HG03565 (cell line): ENCODE measurements at regions not wholly inside any gene's neighbourhood (a gene's known extent, or its start where the extent isn't known, plus 50 kb on each side); places are given as distances from the start of the nearest gene placed in this dataset.
"Not testable (repeated sequence)": the region's sequence is repeated elsewhere in the genome, so short reads cannot be mapped to it uniquely, and the experiment has no call there.

Experiments
- ATAC-seq: cut with Tn5 transposase; IDR thresholded peaks from one replicate; pipeline ENCODE4 v1.9.1; 2021; ENCODE audit warnings: mild to moderate bottlenecking, moderate library complexity; ENCODE audit not compliant: unreplicated experiment

GRCh38 chr6:76856065-76856464 lies 607.2 kb downstream of the HTR1B start:
- no peak for ATAC-seq

- no peak for ATAC-seq
Observed at GRCh38 chr6:76852776-76853175, 610.5 kb downstream of the HTR1B start.

- ATAC-seq, result not testable (repeated sequence)
Observed at GRCh38 chr6:76849274-76849970, 613.9 kb downstream of the HTR1B start.

GRCh38 chr6:76843054-76843822 lies 620.1 kb downstream of the HTR1B start:
- ATAC-seq, result no peak

GRCh38 chr6:76840865-76841264 lies 622.4 kb downstream of the HTR1B start:
- no peak for ATAC-seq

- no peak for ATAC-seq
Observed at GRCh38 chr6:76840041-76840745, 623.1 kb downstream of the HTR1B start.

GRCh38 chr6:76839505-76839904 lies 623.8 kb downstream of the HTR1B start:
- ATAC-seq, result no peak

GRCh38 chr6:76837564-76837963 lies 625.7 kb downstream of the HTR1B start:
- ATAC-seq, result no peak

GRCh38 chr6:76835695-76836094 lies 627.6 kb downstream of the HTR1B start:
- ATAC-seq, result no peak

- no peak for ATAC-seq
Observed at GRCh38 chr6:76835293-76835692, 628.0 kb downstream of the HTR1B start.

- ATAC-seq, result no peak
Observed at GRCh38 chr6:76834399-76834798, 628.9 kb downstream of the HTR1B start.

GRCh38 chr6:76831299-76831698 lies 632.0 kb downstream of the HTR1B start:
- ATAC-seq, result no peak

- ATAC-seq, result not testable (repeated sequence)
Observed at GRCh38 chr6:76823578-76823977, 639.7 kb downstream of the HTR1B start.

- ATAC-seq, result no peak
Observed at GRCh38 chr6:76818451-76818850, 644.8 kb downstream of the HTR1B start.

GRCh38 chr6:76817429-76817828 lies 645.9 kb downstream of the HTR1B start:
- no peak for ATAC-seq

GRCh38 chr6:76814496-76815458 lies 648.5 kb downstream of the HTR1B start:
- no peak for ATAC-seq

- no peak for ATAC-seq
Observed at GRCh38 chr6:76810286-76810685, 653.0 kb downstream of the HTR1B start.

GRCh38 chr6:76803038-76803580 lies 660.2 kb downstream of the HTR1B start:
- ATAC-seq, result no peak

- ATAC-seq, result no peak
Observed at GRCh38 chr6:76792394-76792793, 670.9 kb downstream of the HTR1B start.

- no peak for ATAC-seq
Observed at GRCh38 chr6:76790881-76791280, 672.4 kb downstream of the HTR1B start.
